Astrocyte (in vitro differentiated cells and primary cell): ENCODE measurements at regions not wholly inside any gene's neighbourhood (a gene's known extent, or its start where the extent isn't known, plus 50 kb on each side); places are given as distances from the start of the nearest gene placed in this dataset.
A peak's percentile ranks its signal among the peaks of the same experiment; 100 is the strongest.

Experiments
- DNase-seq: peaks from one replicate; pipeline ENCODE4 v3.0.0-alpha.2; 2010; ENCODE audit warnings: low read depth
- FAIRE-seq: peaks from 2 replicates; lab custom pipeline; 2011; peaks lifted over from hg19 to GRCh38; lab: Jason Lieb, UNC
- H2AFZ ChIP-seq: 2 replicates; pipeline ENCODE4 v1.6.0; 2012; ENCODE audit warnings: low read depth, low read length, inconsistent platforms
- H3K27ac ChIP-seq: 2 replicates; pipeline ENCODE4 v1.5.1; 2011; ENCODE audit warnings: low read depth, low read length, inconsistent platforms
- H3K27me3 ChIP-seq: 2 replicates; pipeline ENCODE4 v1.6.0; 2011; ENCODE audit warnings: low read length, inconsistent platforms; ENCODE audit not compliant: insufficient read depth
- H3K36me3 ChIP-seq: 2 replicates; pipeline ENCODE4 v1.5.1; 2011; ENCODE audit warnings: low read length, inconsistent platforms; ENCODE audit not compliant: insufficient read depth
- H3K4me1 ChIP-seq: 2 replicates; pipeline ENCODE4 v1.5.1; 2011; ENCODE audit warnings: low read length, inconsistent platforms; ENCODE audit not compliant: insufficient read depth
- H3K4me2 ChIP-seq: 2 replicates; pipeline ENCODE4 v1.6.0; 2012; ENCODE audit warnings: low read length, inconsistent platforms
- H3K4me3 ChIP-seq: 2 replicates; pipeline ENCODE4 v1.5.1; 2011; ENCODE audit warnings: low read depth, mild to moderate bottlenecking, low read length, inconsistent platforms; ENCODE audit not compliant: insufficient read depth
- H3K79me2 ChIP-seq: 2 replicates; pipeline ENCODE4 v1.6.0; 2012; ENCODE audit warnings: mild to moderate bottlenecking, low read length, inconsistent platforms; ENCODE audit not compliant: insufficient read depth
- H3K9ac ChIP-seq: 2 replicates; pipeline ENCODE4 v1.6.0; 2012; ENCODE audit warnings: mild to moderate bottlenecking, low read length, inconsistent platforms
- H3K9me3 ChIP-seq: 2 replicates; pipeline ENCODE4 v1.5.1; 2012; ENCODE audit warnings: low read depth, mild to moderate bottlenecking, low read length, inconsistent platforms; ENCODE audit not compliant: insufficient read depth
- H4K20me1 ChIP-seq: 2 replicates; pipeline ENCODE4 v1.6.0; 2012; ENCODE audit warnings: low read length, inconsistent platforms; ENCODE audit not compliant: insufficient read depth
- H3K27ac Mint-ChIP-seq: one replicate; pipeline ENCODE4 v1.8.0; 2021; ENCODE audit warnings: mild to moderate bottlenecking, mixed read lengths; ENCODE audit not compliant: unreplicated experiment
- H3K27me3 Mint-ChIP-seq: one replicate; pipeline ENCODE4 v1.8.0; 2021; ENCODE audit warnings: low read depth, mixed read lengths; ENCODE audit not compliant: unreplicated experiment
- H3K36me3 Mint-ChIP-seq: one replicate; pipeline ENCODE4 v1.8.0; 2021; ENCODE audit warnings: low read depth, mixed read lengths; ENCODE audit not compliant: unreplicated experiment
- H3K4me1 Mint-ChIP-seq: one replicate; pipeline ENCODE4 v1.8.0; 2021; ENCODE audit warnings: low read depth, mixed read lengths; ENCODE audit not compliant: unreplicated experiment
- H3K4me3 Mint-ChIP-seq: one replicate; pipeline ENCODE4 v1.8.0; 2021; ENCODE audit warnings: mild to moderate bottlenecking, moderate library complexity, mixed read lengths; ENCODE audit not compliant: unreplicated experiment
- H3K9me3 Mint-ChIP-seq: one replicate; pipeline ENCODE4 v1.8.0; 2021; ENCODE audit warnings: mild to moderate bottlenecking, mixed read lengths; ENCODE audit not compliant: unreplicated experiment
- EZH2 ChIP-seq: IDR thresholded peaks from 2 replicates; pipeline ENCODE4 v1.6.1; 2012; ENCODE audit warnings: mild to moderate bottlenecking, low read length, inconsistent platforms; ENCODE audit not compliant: insufficient read depth
- TF ChIP-seq, protein P1 (sequence below): IDR thresholded peaks from 2 replicates; pipeline ENCODE4 v1.5.1; 2011; ENCODE audit warnings: low read depth, mild to moderate bottlenecking, inconsistent platforms, low read length, moderate library complexity; ENCODE audit not compliant: insufficient read depth

DNA sequence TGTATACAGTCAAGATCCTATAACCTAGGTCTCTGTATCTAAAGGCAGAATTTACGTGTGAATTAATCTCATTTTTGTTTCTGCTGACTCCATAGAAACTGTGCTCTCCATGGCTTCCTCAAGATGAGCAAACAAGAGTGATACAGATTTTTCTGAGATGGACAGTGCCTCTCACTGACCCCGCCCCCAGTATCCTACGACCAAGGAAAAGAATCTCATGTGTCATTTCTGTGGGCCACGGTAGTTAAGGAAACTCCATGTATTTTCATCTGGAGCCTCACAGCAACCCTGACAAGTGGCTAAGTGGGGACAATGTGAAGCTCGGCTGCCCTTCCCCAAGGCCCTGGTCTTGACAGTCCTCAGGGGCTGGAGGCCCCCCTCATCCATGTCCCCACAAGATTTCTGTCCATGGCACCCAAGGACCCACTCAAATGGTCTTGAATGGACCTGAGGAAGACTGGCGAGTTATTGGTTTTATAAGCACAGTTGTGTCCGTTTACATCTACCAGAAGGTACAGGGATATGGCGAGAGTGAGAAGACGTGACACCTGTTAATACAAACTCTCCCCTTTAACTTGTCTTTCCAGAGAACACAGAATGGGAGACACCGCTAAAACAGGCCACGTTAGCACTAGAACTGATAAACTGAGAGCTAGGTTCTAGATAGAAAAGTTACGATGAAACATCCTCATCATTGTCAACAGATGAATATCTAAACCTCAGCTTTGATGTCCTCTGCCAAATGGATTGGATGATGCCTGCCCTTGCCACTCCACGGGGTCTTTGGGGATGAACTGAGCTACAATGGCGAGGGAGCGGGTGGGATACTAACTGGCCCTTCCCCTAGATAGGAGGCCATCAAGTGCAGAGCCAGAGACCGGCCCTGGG lies 108.4 kb upstream of the EGLN3 start:
- TF ChIP-seq, protein P1, sequence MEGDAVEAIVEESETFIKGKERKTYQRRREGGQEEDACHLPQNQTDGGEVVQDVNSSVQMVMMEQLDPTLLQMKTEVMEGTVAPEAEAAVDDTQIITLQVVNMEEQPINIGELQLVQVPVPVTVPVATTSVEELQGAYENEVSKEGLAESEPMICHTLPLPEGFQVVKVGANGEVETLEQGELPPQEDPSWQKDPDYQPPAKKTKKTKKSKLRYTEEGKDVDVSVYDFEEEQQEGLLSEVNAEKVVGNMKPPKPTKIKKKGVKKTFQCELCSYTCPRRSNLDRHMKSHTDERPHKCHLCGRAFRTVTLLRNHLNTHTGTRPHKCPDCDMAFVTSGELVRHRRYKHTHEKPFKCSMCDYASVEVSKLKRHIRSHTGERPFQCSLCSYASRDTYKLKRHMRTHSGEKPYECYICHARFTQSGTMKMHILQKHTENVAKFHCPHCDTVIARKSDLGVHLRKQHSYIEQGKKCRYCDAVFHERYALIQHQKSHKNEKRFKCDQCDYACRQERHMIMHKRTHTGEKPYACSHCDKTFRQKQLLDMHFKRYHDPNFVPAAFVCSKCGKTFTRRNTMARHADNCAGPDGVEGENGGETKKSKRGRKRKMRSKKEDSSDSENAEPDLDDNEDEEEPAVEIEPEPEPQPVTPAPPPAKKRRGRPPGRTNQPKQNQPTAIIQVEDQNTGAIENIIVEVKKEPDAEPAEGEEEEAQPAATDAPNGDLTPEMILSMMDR, result no peak
- TF ChIP-seq EZH2, result no peak
- no peaks in the 10 kb centered on the region for H3K9me3 Mint-ChIP-seq
- Histone ChIP-seq H3K9ac (peak overlapping the region; percentile 83), H3K36me3 (no peaks in the 10 kb centered on the region), H3K9me3 (no peaks in the 10 kb centered on the region), H3K4me3 (peak overlapping the region; percentile 62), H3K4me2 (peak overlapping the region; percentile 88), H3K4me1 (peaks cover 12% of the 10 kb centered on the region), H2AFZ (peak overlapping the region; percentile 93), H4K20me1 (no peaks in the 10 kb centered on the region), H3K27me3 (no peaks in the 10 kb centered on the region), H3K27ac (peak overlapping the region; percentile 45), H3K79me2 (no peaks in the 10 kb centered on the region)
- no peaks in the 10 kb centered on the region for H3K36me3 Mint-ChIP-seq
- peak overlapping the region; percentile 89 for H3K27ac Mint-ChIP-seq
- no peak for DNase-seq
- H3K27me3 Mint-ChIP-seq, result no peaks in the 10 kb centered on the region
- FAIRE-seq, result no peak
- H3K4me3 Mint-ChIP-seq, result peak overlapping the region; percentile 73
- peaks cover 27% of the 10 kb centered on the region for H3K4me1 Mint-ChIP-seq

DNA sequence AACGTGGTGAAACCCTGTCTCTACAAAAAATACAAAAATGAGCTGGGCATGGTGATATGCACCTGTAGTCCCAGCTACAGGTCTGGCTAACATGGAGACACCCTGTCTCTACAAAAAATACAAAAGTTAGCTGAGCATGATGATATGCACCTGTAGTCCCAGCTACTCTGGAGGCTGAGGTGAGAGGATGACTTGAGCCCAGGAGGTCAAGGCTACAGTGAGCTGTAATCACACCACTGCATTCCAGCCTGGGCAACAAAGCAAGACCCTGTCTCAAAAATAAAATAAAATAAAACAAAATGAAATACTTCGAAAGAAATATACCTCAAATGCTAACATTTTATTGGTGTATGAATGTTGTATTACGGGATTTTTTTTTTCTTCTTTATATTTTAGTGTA lies 107.6 kb upstream of the EGLN3 start:
- TF ChIP-seq EZH2, result no peak
- Histone ChIP-seq H3K27me3 (no peaks in the 10 kb centered on the region), H3K4me3 (no peak overlapping the region), H2AFZ (no peak overlapping the region), H3K9ac (no peak overlapping the region), H3K79me2 (no peaks in the 10 kb centered on the region), H3K4me2 (no peak overlapping the region), H3K4me1 (peaks cover 12% of the 10 kb centered on the region), H4K20me1 (no peaks in the 10 kb centered on the region), H3K36me3 (no peaks in the 10 kb centered on the region), H3K27ac (no peak overlapping the region), H3K9me3 (no peaks in the 10 kb centered on the region)
- FAIRE-seq (no peak), DNase-seq (no peak)
- H3K4me3 Mint-ChIP-seq, result no peak overlapping the region
- no peak overlapping the region for H3K27ac Mint-ChIP-seq
- peaks cover 33% of the 10 kb centered on the region for H3K4me1 Mint-ChIP-seq
- H3K36me3 Mint-ChIP-seq, result no peaks in the 10 kb centered on the region
- no peaks in the 10 kb centered on the region for H3K27me3 Mint-ChIP-seq
- no peaks in the 10 kb centered on the region for H3K9me3 Mint-ChIP-seq

DNA sequence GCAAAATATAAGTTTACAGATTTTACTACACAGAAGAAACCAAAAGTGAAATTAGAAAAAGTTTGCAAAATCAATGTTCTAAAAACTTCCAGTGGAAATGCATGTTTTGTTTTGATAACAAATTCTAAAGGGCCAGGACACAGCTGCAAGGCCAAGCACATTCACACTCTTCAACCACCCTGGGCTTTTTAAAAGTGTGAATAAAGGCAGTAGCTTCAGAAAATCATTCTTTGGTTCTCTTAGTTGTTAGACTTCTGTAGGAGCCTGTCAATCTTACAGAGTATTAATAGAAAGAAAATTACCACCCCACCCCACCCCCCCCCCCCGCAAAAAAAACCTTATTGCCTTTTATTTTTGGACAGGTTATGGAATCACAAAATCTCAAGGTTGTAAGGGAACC lies 105.2 kb upstream of the EGLN3 start:
- peaks cover 49% of the 10 kb centered on the region for H3K4me1 Mint-ChIP-seq
- no peaks in the 10 kb centered on the region for H3K27me3 Mint-ChIP-seq
- Histone ChIP-seq H3K4me2 (no peak overlapping the region), H2AFZ (no peak overlapping the region), H3K4me3 (no peak overlapping the region), H4K20me1 (no peaks in the 10 kb centered on the region), H3K9me3 (no peaks in the 10 kb centered on the region), H3K27ac (no peak overlapping the region), H3K79me2 (no peaks in the 10 kb centered on the region), H3K36me3 (no peaks in the 10 kb centered on the region), H3K27me3 (no peaks in the 10 kb centered on the region), H3K9ac (no peak overlapping the region), H3K4me1 (peaks cover 27% of the 10 kb centered on the region)
- no peak overlapping the region for H3K27ac Mint-ChIP-seq
- TF ChIP-seq EZH2, result no peak
- TF ChIP-seq, protein P1, result no peak
- no peak overlapping the region for H3K4me3 Mint-ChIP-seq
- FAIRE-seq (no peak), DNase-seq (no peak)
- H3K9me3 Mint-ChIP-seq, result no peaks in the 10 kb centered on the region
- H3K36me3 Mint-ChIP-seq, result no peaks in the 10 kb centered on the region
